ENCODE measurements at regions not wholly inside any gene's neighbourhood (a gene's known extent, or its start where the extent isn't known, plus 50 kb on each side); places are given as distances from the start of the nearest gene placed in this dataset.

DNA sequence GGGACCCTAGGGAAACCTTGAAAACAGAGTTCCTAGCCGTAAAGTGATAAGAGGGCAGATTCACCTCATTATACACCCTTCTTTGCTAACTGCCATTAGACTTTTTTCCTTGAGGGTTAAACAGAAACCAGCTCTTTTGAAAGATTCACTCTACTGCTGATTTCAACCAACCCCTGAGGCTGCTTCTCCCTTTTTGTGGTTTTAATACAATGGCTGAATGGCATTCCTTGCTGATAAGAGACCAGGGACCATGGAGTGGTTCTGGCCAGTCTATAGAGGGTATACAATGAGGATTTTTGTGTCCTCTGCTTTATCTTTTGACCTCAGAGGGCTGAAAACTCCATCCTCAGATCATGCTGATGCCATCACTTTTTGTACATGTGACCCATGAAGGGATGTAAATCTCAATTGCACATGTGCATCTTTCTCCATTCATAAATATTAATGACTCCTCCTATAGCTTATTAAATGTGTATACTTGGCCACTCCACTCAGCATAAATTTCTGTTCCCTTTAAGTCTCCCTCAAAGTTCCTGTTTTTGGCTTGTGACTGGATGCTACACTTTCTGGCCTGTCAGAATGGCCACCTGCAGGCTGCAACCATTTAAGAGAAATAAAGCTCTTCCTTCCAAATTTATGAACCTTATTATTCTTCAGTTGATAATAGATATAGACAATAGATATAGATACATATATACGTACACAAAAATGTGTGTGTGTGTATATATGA is 233.8 kb upstream of the SEL1L start:
- TF ChIP-seq, protein P1, sequence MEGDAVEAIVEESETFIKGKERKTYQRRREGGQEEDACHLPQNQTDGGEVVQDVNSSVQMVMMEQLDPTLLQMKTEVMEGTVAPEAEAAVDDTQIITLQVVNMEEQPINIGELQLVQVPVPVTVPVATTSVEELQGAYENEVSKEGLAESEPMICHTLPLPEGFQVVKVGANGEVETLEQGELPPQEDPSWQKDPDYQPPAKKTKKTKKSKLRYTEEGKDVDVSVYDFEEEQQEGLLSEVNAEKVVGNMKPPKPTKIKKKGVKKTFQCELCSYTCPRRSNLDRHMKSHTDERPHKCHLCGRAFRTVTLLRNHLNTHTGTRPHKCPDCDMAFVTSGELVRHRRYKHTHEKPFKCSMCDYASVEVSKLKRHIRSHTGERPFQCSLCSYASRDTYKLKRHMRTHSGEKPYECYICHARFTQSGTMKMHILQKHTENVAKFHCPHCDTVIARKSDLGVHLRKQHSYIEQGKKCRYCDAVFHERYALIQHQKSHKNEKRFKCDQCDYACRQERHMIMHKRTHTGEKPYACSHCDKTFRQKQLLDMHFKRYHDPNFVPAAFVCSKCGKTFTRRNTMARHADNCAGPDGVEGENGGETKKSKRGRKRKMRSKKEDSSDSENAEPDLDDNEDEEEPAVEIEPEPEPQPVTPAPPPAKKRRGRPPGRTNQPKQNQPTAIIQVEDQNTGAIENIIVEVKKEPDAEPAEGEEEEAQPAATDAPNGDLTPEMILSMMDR (conservative IDR thresholded peaks at IDR 0.05; ENCODE audit: low read depth in 2 of 2), result no peak
- no peak for TF ChIP-seq CREB1 (CRISPR knock-in tag; IDR thresholded peaks at IDR 0.05; ENCODE audit: low read depth)
- TF ChIP-seq EZH2 (IDR thresholded peaks at IDR 0.05; ENCODE audit: low read depth, unreplicated experiment), result no peak
- no peak for TF ChIP-seq JUNB (IDR thresholded peaks at IDR 0.05; ENCODE audit: unreplicated experiment)

Data from GM23338 (cell line).